GM19455 (cell line): ENCODE measurements at regions not wholly inside any gene's neighbourhood (a gene's known extent, or its start where the extent isn't known, plus 50 kb on each side); places are given as distances from the start of the nearest gene placed in this dataset.

Source experiments
- ATAC-seq: cut with Tn5 transposase; IDR thresholded peaks from one replicate; pipeline ENCODE4 v1.9.1; 2021; ENCODE audit not compliant: unreplicated experiment

GRCh38 chr3:72496051-72496670, 352.1 kb downstream of the SHQ1 start:
- ATAC-seq: no peak

GRCh38 chr3:72494626-72495025, 353.6 kb downstream of the SHQ1 start:
- no peak for ATAC-seq

GRCh38 chr3:72494130-72494529, 354.1 kb downstream of the SHQ1 start:
- ATAC-seq: no peak

- ATAC-seq: no peak
Observed at GRCh38 chr3:72492240-72492639, 356.0 kb downstream of the SHQ1 start.

- ATAC-seq: no peak
Observed at GRCh38 chr3:72490688-72491435, 357.4 kb downstream of the SHQ1 start.

GRCh38 chr3:72489901-72490300, 358.3 kb downstream of the SHQ1 start:
- no peak for ATAC-seq

- ATAC-seq: no peak
Observed at GRCh38 chr3:72488738-72489035, 359.6 kb downstream of the SHQ1 start.

GRCh38 chr3:72487946-72488737, 360.1 kb downstream of the SHQ1 start:
- peak; percentile 47 for ATAC-seq

GRCh38 chr3:72487078-72487765, 361.0 kb downstream of the SHQ1 start:
- ATAC-seq: no peak

- no peak for ATAC-seq
Observed at GRCh38 chr3:72485641-72486040, 362.6 kb downstream of the SHQ1 start.

- no peak for ATAC-seq
Observed at GRCh38 chr3:72483554-72484104, 364.6 kb downstream of the SHQ1 start.

GRCh38 chr3:72482589-72483321, 365.5 kb downstream of the SHQ1 start:
- no peak for ATAC-seq

GRCh38 chr3:72481542-72481941, 366.7 kb downstream of the SHQ1 start:
- no peak for ATAC-seq

- no peak for ATAC-seq
Observed at GRCh38 chr3:72480366-72480765, 367.9 kb downstream of the SHQ1 start.

GRCh38 chr3:72479651-72480215, 368.5 kb downstream of the SHQ1 start:
- ATAC-seq: no peak

GRCh38 chr3:72476139-72476483, 372.1 kb downstream of the SHQ1 start:
- ATAC-seq: no peak

GRCh38 chr3:72475258-72476138, 372.7 kb downstream of the SHQ1 start:
- no peak for ATAC-seq

GRCh38 chr3:72474775-72475174, 373.5 kb downstream of the SHQ1 start:
- ATAC-seq: no peak

- peak; percentile 82 for ATAC-seq
Observed at GRCh38 chr3:72473156-72473555, 375.1 kb downstream of the SHQ1 start.
